T-helper 2 cell treated with Interferon-gamma antibody and Interleukin-4, amounts not matched to agents 5 μg/mL and 100 μg/mL, for 36 hours (primary cell): ENCODE measurements at regions not wholly inside any gene's neighbourhood (a gene's known extent, or its start where the extent isn't known, plus 50 kb on each side); places are given as distances from the start of the nearest gene placed in this dataset.
"Not testable (repeated sequence)": the region's sequence is repeated elsewhere in the genome, so short reads cannot be mapped to it uniquely, and the experiment has no call there.

Source experiments
- DNase-seq: peaks from one replicate; pipeline ENCODE4 v3.0.0; 2021; ENCODE audit warnings: low spot score
- H3K27ac Mint-ChIP-seq: one replicate; pipeline ENCODE4 v1.8.0; 2021; ENCODE audit warnings: mild to moderate bottlenecking, mixed read lengths
- H3K27me3 Mint-ChIP-seq: one replicate; pipeline ENCODE4 v1.8.0; 2021; ENCODE audit warnings: low read depth, mixed read lengths
- H3K36me3 Mint-ChIP-seq: one replicate; pipeline ENCODE4 v1.8.0; 2021; ENCODE audit warnings: low read depth, mixed read lengths
- H3K4me1 Mint-ChIP-seq: one replicate; pipeline ENCODE4 v1.8.0; 2021; ENCODE audit warnings: low read depth, mixed read lengths
- H3K4me3 Mint-ChIP-seq: one replicate; pipeline ENCODE4 v1.8.0; 2022; ENCODE audit warnings: mild to moderate bottlenecking, moderate library complexity, mixed read lengths
- H3K9me3 Mint-ChIP-seq: one replicate; pipeline ENCODE4 v1.8.0; 2021; ENCODE audit warnings: mixed read lengths

DNA sequence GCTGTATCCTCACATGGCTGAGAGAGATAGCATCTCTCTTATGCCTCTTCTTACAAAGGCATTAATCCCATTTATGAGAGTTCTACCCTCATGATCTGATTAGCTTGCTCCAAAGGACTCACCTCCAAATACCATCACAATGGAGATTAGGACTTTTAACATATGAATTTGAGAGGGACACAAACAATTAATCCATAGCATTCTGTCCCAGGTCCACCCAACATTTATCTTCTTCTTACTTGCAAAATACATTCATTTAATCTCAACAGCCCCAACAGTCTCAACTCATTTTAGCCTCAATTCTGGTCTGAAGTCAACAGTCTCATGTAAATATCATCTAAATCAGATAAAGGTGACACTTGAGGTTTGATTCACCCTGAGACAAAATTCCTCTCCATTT lies 555.4 kb downstream of the RAB28 start:
- Mint-ChIP-seq H3K36me3 (no peaks in the 10 kb centered on the region), H3K27ac (no peak overlapping the region), H3K4me1 (no peaks in the 10 kb centered on the region), H3K27me3 (no peaks in the 10 kb centered on the region), H3K4me3 (no peak overlapping the region), H3K9me3 (no peaks in the 10 kb centered on the region)
- DNase-seq: no peak

- no peak for DNase-seq
- H3K4me3 Mint-ChIP-seq: no peak overlapping the region
- H3K27ac Mint-ChIP-seq: no peak overlapping the region
- no peaks in the 10 kb centered on the region for H3K4me1 Mint-ChIP-seq
- no peaks in the 10 kb centered on the region for H3K27me3 Mint-ChIP-seq
- H3K9me3 Mint-ChIP-seq: no peaks in the 10 kb centered on the region
- H3K36me3 Mint-ChIP-seq: no peaks in the 10 kb centered on the region
Measured at GRCh38 chr4:12926189-12927066, 557.7 kb downstream of the RAB28 start.

- no peaks in the 10 kb centered on the region for H3K9me3 Mint-ChIP-seq
- DNase-seq: no peak
- no peak overlapping the region for H3K27ac Mint-ChIP-seq
- no peak overlapping the region for H3K4me3 Mint-ChIP-seq
- no peaks in the 10 kb centered on the region for H3K36me3 Mint-ChIP-seq
- no peaks in the 10 kb centered on the region for H3K27me3 Mint-ChIP-seq
- no peaks in the 10 kb centered on the region for H3K4me1 Mint-ChIP-seq
Measured at GRCh38 chr4:12924728-12925320, 559.3 kb downstream of the RAB28 start.

GRCh38 chr4:12924253-12924652 lies 559.9 kb downstream of the RAB28 start:
- no peak for DNase-seq
- no peaks in the 10 kb centered on the region for H3K9me3 Mint-ChIP-seq
- H3K36me3 Mint-ChIP-seq: no peaks in the 10 kb centered on the region
- H3K4me3 Mint-ChIP-seq: no peak overlapping the region
- no peak overlapping the region for H3K27ac Mint-ChIP-seq
- no peaks in the 10 kb centered on the region for H3K4me1 Mint-ChIP-seq
- H3K27me3 Mint-ChIP-seq: no peaks in the 10 kb centered on the region

DNA sequence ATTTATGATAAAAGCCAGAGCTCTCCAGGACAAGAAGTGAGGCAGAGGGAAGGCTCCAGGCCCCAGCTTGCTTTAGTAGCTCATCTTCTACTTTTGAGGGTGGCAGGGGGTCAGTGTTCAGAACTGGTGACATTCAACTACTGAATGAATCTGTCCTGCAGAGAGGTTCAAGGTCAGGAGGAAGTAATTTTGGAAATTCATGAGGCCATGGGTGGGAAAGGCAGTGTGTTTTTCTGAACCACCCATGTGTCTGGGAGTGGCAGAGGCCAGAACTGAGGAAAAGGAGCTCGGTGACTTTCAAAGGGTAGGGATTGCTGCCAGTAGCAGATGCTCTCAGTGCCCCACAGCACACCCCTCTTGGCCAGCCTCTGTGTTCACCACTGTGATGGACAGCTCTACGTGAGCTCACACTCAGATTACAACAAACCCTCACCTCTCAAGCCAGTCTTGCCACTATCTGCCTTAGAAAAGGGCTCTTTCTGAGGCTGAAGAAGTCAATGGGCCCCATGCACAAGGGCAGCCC lies 571.2 kb downstream of the RAB28 start:
- Mint-ChIP-seq H3K4me1 (no peaks in the 10 kb centered on the region), H3K4me3 (no peak overlapping the region)

DNA sequence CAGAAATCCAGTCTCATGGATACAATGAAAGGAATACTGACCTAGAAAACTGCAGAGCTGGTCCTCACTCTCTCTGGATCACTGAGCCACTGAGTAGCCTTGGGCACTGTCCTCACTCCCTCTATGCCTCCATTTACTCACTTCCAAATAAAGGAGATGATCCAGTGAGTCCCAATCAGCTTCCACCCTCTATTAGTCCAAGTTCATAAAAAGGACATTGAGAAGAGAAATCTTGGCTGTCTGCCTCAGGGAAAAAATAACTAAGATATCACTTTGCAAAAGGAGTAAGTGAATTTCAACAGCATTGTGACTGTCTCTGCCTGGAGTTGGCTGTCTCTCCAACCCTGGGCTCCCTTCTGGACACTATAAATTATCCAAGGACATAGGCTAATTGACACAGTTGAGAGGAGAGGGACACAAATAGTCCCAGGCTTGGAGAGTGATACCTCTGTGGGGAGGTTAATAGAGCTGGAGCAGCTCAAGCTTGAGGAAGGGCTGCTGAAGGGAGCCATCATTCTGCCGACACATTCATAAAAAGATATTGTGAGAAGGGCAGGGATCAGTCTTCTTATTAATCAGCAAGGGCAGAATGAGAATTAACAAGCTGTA lies 572.3 kb downstream of the RAB28 start:
- Mint-ChIP-seq H3K27me3 (no peaks in the 10 kb centered on the region), H3K4me1 (no peaks in the 10 kb centered on the region), H3K4me3 (no peak overlapping the region), H3K27ac (no peak overlapping the region), H3K9me3 (peaks cover 27% of the 10 kb centered on the region), H3K36me3 (no peaks in the 10 kb centered on the region)
- no peak for DNase-seq

More for the DNA sequence above, 571.2 kb downstream of the RAB28 start:
- Mint-ChIP-seq H3K27me3 (no peaks in the 10 kb centered on the region), H3K27ac (no peak overlapping the region), H3K9me3 (peaks cover 27% of the 10 kb centered on the region), H3K36me3 (no peaks in the 10 kb centered on the region)
- no peak for DNase-seq

DNA sequence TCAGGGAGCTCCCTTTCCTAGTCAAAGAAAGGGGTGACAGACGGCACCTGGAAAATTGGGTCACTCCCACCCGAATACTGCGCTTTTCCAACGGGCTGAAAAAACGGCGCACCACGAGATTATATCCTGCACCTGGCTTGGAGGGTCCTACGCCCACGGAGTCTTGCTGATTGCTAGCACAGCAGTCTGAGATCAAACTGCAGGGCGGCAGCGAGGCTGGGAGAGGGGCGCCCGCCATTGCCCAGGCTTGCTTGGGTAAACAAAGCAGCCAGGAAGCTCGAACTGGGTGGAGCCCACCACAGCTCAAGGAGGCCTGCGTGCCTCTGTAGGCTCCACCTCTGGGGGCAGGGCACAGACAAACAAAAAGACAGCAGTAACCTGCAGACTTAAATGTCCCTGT lies 580.5 kb downstream of the RAB28 start:
- H3K27me3 Mint-ChIP-seq, H3K9me3 Mint-ChIP-seq, H3K4me3 Mint-ChIP-seq, H3K4me1 Mint-ChIP-seq, H3K27ac Mint-ChIP-seq, DNase-seq, H3K36me3 Mint-ChIP-seq: not testable (repeated sequence)

GRCh38 chr4:12902735-12903134 lies 581.4 kb downstream of the RAB28 start:
- no peaks in the 10 kb centered on the region for H3K27me3 Mint-ChIP-seq
- no peaks in the 10 kb centered on the region for H3K4me1 Mint-ChIP-seq
- no peak for DNase-seq
- H3K27ac Mint-ChIP-seq: no peak overlapping the region
- H3K9me3 Mint-ChIP-seq: peaks cover 5% of the 10 kb centered on the region
- no peak overlapping the region for H3K4me3 Mint-ChIP-seq
- H3K36me3 Mint-ChIP-seq: no peaks in the 10 kb centered on the region

GRCh38 chr4:12897954-12898353 lies 586.2 kb downstream of the RAB28 start:
- no peak for DNase-seq
- no peak overlapping the region for H3K27ac Mint-ChIP-seq
- H3K4me1 Mint-ChIP-seq: no peaks in the 10 kb centered on the region
- no peaks in the 10 kb centered on the region for H3K9me3 Mint-ChIP-seq
- no peaks in the 10 kb centered on the region for H3K27me3 Mint-ChIP-seq
- H3K4me3 Mint-ChIP-seq: no peak overlapping the region
- H3K36me3 Mint-ChIP-seq: no peaks in the 10 kb centered on the region

- no peak for DNase-seq
- Mint-ChIP-seq H3K27me3 (no peaks in the 10 kb centered on the region), H3K4me1 (no peaks in the 10 kb centered on the region), H3K36me3 (no peaks in the 10 kb centered on the region), H3K27ac (no peak overlapping the region), H3K4me3 (no peak overlapping the region), H3K9me3 (no peaks in the 10 kb centered on the region)
Measured at GRCh38 chr4:12894062-12894461, 590.1 kb downstream of the RAB28 start.

DNA sequence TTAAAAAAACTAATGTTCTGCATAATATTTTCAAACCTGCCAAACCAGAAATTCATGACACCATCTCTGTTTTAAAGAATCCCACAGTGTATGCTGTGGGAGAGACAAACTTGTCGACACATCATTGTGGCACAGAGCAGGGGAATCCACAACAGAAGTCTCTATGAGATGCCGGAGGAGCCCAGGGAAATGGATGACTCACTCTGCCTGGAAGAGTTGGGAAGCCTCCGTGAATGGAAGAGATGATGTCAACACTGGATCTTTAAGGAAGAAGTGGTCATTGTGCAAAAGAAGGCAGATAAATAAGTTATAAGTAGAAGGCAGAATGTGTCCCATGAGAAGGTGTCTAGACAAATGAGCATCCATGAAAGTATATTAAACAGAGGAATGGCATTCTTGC lies 595.1 kb downstream of the RAB28 start:
- Mint-ChIP-seq H3K4me3 (no peak overlapping the region), H3K27ac (no peak overlapping the region), H3K36me3 (no peaks in the 10 kb centered on the region), H3K9me3 (peaks cover 10% of the 10 kb centered on the region), H3K4me1 (no peaks in the 10 kb centered on the region), H3K27me3 (no peaks in the 10 kb centered on the region)
- DNase-seq: no peak

- no peaks in the 10 kb centered on the region for H3K36me3 Mint-ChIP-seq
- H3K4me3 Mint-ChIP-seq: no peak overlapping the region
Measured at GRCh38 chr4:12884846-12885796, 599.0 kb downstream of the RAB28 start.

GRCh38 chr4:12881945-12882584 lies 602.1 kb downstream of the RAB28 start:
- H3K27me3 Mint-ChIP-seq: no peaks in the 10 kb centered on the region
- H3K9me3 Mint-ChIP-seq: peaks cover 4% of the 10 kb centered on the region
- H3K36me3 Mint-ChIP-seq: no peaks in the 10 kb centered on the region
- no peak overlapping the region for H3K4me3 Mint-ChIP-seq
- H3K4me1 Mint-ChIP-seq: no peaks in the 10 kb centered on the region
- H3K27ac Mint-ChIP-seq: no peak overlapping the region
- no peak for DNase-seq

More at GRCh38 chr4:12884846-12885796, 599.0 kb downstream of the RAB28 start:
- DNase-seq: no peak
- H3K27ac Mint-ChIP-seq: no peak overlapping the region
- H3K4me1 Mint-ChIP-seq: no peaks in the 10 kb centered on the region
- peaks cover 10% of the 10 kb centered on the region for H3K9me3 Mint-ChIP-seq
- no peaks in the 10 kb centered on the region for H3K27me3 Mint-ChIP-seq
